Neural cell (in vitro differentiated cells): ENCODE measurements at regions not wholly inside any gene's neighbourhood (a gene's known extent, or its start where the extent isn't known, plus 50 kb on each side); places are given as distances from the start of the nearest gene placed in this dataset.

Experiments
- CTCF ChIP-seq: fragments of 450-650 bp; IDR thresholded peaks from 2 replicates; pipeline ENCODE4 v1.5.1; 2014; ENCODE audit warnings: antibody characterized with exemption, mild to moderate bottlenecking, moderate library complexity; ENCODE audit not compliant: poor library complexity, severe bottlenecking
- EP300 ChIP-seq: fragments of 450-650 bp; conservative IDR thresholded peaks from 2 replicates; pipeline ENCODE4 v1.6.1; 2014; ENCODE audit warnings: antibody characterized with exemption, mild to moderate bottlenecking, moderate library complexity; ENCODE audit not compliant: poor library complexity, severe bottlenecking
- EZH2 ChIP-seq: fragments of 200-600, 300-800 bp; shearing (Covaris generic), sonication (generic); IDR thresholded peaks from 2 replicates; pipeline ENCODE4 v1.6.1; 2014; ENCODE audit warnings: antibody characterized with exemption, low read length, borderline replicate concordance, mild to moderate bottlenecking; ENCODE audit not compliant: insufficient read depth, poor library complexity, severe bottlenecking
- SMC3 ChIP-seq: fragments of 450-650 bp; conservative IDR thresholded peaks from 2 replicates; pipeline ENCODE4 v1.6.1; 2014; ENCODE audit warnings: antibody characterized with exemption, mild to moderate bottlenecking, moderate library complexity; ENCODE audit not compliant: poor library complexity

GRCh38 chr1:70902211-70902610, 145.4 kb downstream of the PTGER3 start:
- TF ChIP-seq EZH2: no peak
- TF ChIP-seq SMC3: no peak
- no peak for TF ChIP-seq EP300
- no peak for TF ChIP-seq CTCF
